HEK293T (cell line): ENCODE measurements at regions not wholly inside any gene's neighbourhood (a gene's known extent, or its start where the extent isn't known, plus 50 kb on each side); places are given as distances from the start of the nearest gene placed in this dataset.
A peak's percentile ranks its signal among the peaks of the same experiment; 100 is the strongest.

ENCODE experiments used
- CTCF ChIA-PET: fragments of 350-600 bp; formaldehyde crosslinking; extraction: SDS; loops from one replicate; lab custom pipeline; 2021; ENCODE audit warnings: antibody characterized with exemption, inconsistent platforms; lab: Yijun Ruan, JAX
- POLR2A ChIA-PET: fragments of 350-600 bp; formaldehyde crosslinking; extraction: SDS; loops from one replicate; lab custom pipeline; 2020; ENCODE audit warnings: antibody characterized with exemption, inconsistent platforms; lab: Yijun Ruan, JAX
- DNase-seq: peaks from one replicate; pipeline ENCODE4 v3.0.0; 2012; ENCODE audit warnings: mixed read lengths; ENCODE audit errors: extremely low spot score
- ARNT ChIP-seq: fragments of 450-650 bp; IDR thresholded peaks from 2 replicates; pipeline ENCODE4 v1.6.1; 2017; ENCODE audit warnings: mild to moderate bottlenecking
- BHLHE40 ChIP-seq: fragments of 450-650 bp; IDR thresholded peaks from 2 replicates; pipeline ENCODE4 v1.6.1; 2016; ENCODE audit warnings: mild to moderate bottlenecking, moderate library complexity, borderline replicate concordance
- CTBP1 ChIP-seq: fragments of 450-650 bp; IDR thresholded peaks from 2 replicates; pipeline ENCODE4 v1.6.1; 2016; ENCODE audit warnings: borderline replicate concordance
- ELF4 ChIP-seq: fragments of 450-650 bp; IDR thresholded peaks from 2 replicates; pipeline ENCODE4 v1.6.1; 2017; ENCODE audit warnings: antibody characterized with exemption
- FOXA1 ChIP-seq: fragments of 450-650 bp; IDR thresholded peaks from 2 replicates; pipeline ENCODE4 v1.6.1; 2016; ENCODE audit warnings: mild to moderate bottlenecking
- FOXK2 ChIP-seq: fragments of 450-650 bp; IDR thresholded peaks from 2 replicates; pipeline ENCODE4 v1.6.1; 2016; ENCODE audit warnings: mild to moderate bottlenecking
- FOXM1 ChIP-seq: fragments of 450-650 bp; IDR thresholded peaks from 2 replicates; pipeline ENCODE4 v1.6.1; 2017; ENCODE audit warnings: mild to moderate bottlenecking, borderline replicate concordance
- HDGF ChIP-seq: fragments of 450-650 bp; IDR thresholded peaks from 2 replicates; pipeline ENCODE4 v1.6.1; 2017; ENCODE audit warnings: antibody characterized with exemption, borderline replicate concordance
- L3MBTL2 ChIP-seq: fragments of 450-650 bp; conservative IDR thresholded peaks from 2 replicates; pipeline ENCODE4 v1.6.1; 2016; ENCODE audit warnings: mild to moderate bottlenecking
- LEF1 ChIP-seq: fragments of 450-650 bp; IDR thresholded peaks from 2 replicates; pipeline ENCODE4 v1.6.1; 2017; ENCODE audit warnings: mild to moderate bottlenecking, borderline replicate concordance
- NFRKB ChIP-seq: fragments of 450-650 bp; IDR thresholded peaks from 2 replicates; pipeline ENCODE4 v1.6.1; 2016; ENCODE audit warnings: mild to moderate bottlenecking, moderate library complexity
- SP1 ChIP-seq: fragments of 450-650 bp; IDR thresholded peaks from 2 replicates; pipeline ENCODE4 v1.6.1; 2017
- SUZ12 ChIP-seq: fragments of 450-650 bp; IDR thresholded peaks from 2 replicates; pipeline ENCODE4 v1.6.1; 2016; ENCODE audit warnings: mild to moderate bottlenecking
- TARDBP ChIP-seq: fragments of 450-650 bp; IDR thresholded peaks from 2 replicates; pipeline ENCODE4 v1.6.1; 2016
- ZNF384 ChIP-seq: fragments of 450-650 bp; IDR thresholded peaks from 2 replicates; pipeline ENCODE4 v1.6.1; 2016
- TF ChIP-seq, protein P1 (sequence below): fragments of 450-650 bp; IDR thresholded peaks from 2 replicates; pipeline ENCODE4 v1.6.1; 2016

DNA sequence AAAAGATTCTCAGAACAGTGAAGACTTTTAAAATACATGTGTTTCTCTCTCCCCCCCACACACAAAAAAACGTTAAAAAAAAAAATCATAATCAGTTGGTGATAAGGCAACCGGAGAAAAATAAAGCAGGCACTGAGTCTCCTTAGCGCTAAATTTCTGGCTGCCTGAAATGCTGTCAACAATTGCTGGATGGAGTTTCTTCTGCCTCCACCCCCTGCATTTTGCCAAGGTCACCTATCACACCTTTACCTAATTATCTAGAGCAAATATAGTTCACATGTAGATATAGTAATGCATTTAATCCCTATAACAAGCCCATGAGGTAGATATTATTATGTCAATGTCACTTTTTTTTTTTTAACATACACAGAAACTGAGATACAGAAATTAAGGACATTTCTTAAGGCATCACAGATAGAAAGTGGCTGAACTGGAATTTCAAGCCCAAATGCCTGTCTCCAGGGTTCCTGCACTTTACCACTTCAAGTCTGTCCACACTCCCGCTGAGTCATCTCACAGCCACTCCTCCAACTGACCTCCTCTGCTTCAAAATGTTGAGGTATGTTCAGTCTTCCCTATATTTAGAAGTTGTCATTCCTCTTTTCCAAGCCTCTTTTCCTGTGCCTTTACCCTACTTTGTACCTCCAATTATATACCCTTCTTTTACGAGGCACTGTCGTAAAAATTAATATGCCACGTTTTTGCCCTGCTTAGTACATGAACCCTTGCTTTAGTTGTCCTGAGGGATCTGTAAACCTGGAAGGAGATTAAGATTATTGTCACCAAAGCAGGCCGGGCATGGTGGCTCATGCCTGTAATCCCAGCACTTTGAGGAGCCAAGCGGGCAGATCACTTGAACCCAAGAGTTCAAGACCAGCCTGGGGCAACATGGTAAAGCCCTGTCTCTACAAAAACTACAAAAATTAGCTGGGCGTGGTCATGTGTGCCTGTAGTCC, 72.8 kb upstream of the MPP7 start:
- ChIA-PET POLR2A (no interaction called here), CTCF (interaction anchor here (1.3 kb wide), 1 partner anchor 18 kb away, joined by 4 read pairs; no protein-coding TSS in a partner anchor)
- TF ChIP-seq NFRKB: no peak
- no peak for TF ChIP-seq ZNF384
- no peak for TF ChIP-seq LEF1
- TF ChIP-seq SUZ12: no peak
- TF ChIP-seq ELF4: no peak
- TF ChIP-seq TARDBP: no peak
- TF ChIP-seq, protein P1, sequence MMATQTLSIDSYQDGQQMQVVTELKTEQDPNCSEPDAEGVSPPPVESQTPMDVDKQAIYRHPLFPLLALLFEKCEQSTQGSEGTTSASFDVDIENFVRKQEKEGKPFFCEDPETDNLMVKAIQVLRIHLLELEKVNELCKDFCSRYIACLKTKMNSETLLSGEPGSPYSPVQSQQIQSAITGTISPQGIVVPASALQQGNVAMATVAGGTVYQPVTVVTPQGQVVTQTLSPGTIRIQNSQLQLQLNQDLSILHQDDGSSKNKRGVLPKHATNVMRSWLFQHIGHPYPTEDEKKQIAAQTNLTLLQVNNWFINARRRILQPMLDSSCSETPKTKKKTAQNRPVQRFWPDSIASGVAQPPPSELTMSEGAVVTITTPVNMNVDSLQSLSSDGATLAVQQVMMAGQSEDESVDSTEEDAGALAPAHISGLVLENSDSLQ: no peak
- no peak for TF ChIP-seq HDGF
- TF ChIP-seq L3MBTL2: no peak
- TF ChIP-seq FOXA1: no peak
- TF ChIP-seq FOXM1: no peak
- TF ChIP-seq SP1: no peak
- DNase-seq: peak; percentile 12

GRCh38 chr10:28378986-28379585, 76.2 kb upstream of the MPP7 start:
- POLR2A ChIA-PET: interaction anchor here (1.8 kb wide), 1 partner anchor 76 kb away, joined by 13 read pairs; the partner anchor contains the start of gene MPP7
- DNase-seq: no peak
- CTCF ChIA-PET: interaction anchor here (0.6 to 1.5 kb wide), 3 partner anchors 15 to 139 kb away, joined by 3 to 9 read pairs (median 7); no protein-coding TSS in a partner anchor
- no peak for TF ChIP-seq ARNT
- TF ChIP-seq CTBP1: no peak
- no peak for TF ChIP-seq LEF1
- TF ChIP-seq ELF4: no peak
- TF ChIP-seq NFRKB: no peak
- no peak for TF ChIP-seq BHLHE40
- no peak for TF ChIP-seq ZNF384
- TF ChIP-seq FOXM1: no peak
- no peak for TF ChIP-seq TARDBP
- TF ChIP-seq SUZ12: no peak
- TF ChIP-seq HDGF: no peak

- ChIA-PET CTCF (interaction anchor here (0.6 to 3.0 kb wide), 12 partner anchors 11 to 1010 kb away, joined by 3 to 24 read pairs (median 4); no protein-coding TSS in a partner anchor), POLR2A (interaction anchor here (0.6 to 1.0 kb wide), 2 partner anchors 80 to 153 kb away, joined by 3 to 4 read pairs; no protein-coding TSS in a partner anchor)
- TF ChIP-seq SUZ12 (no peak), FOXM1 (no peak)
- no peak for DNase-seq
Measured at GRCh38 chr10:28381466-28381865, 78.6 kb upstream of the MPP7 start.

GRCh38 chr10:28381903-28382347, 79.1 kb upstream of the MPP7 start:
- DNase-seq: peak; percentile 59
- TF ChIP-seq TARDBP (no peak), ZNF384 (0 out of 2 replicates have a peak, but pooled peaks have one; percentile 16)
- ChIA-PET CTCF (interaction anchor here (0.6 to 3.0 kb wide), 14 partner anchors 11 to 1011 kb away, joined by 3 to 24 read pairs (median 3); no protein-coding TSS in a partner anchor), POLR2A (interaction anchor here (1.0 kb wide), 2 partner anchors 79 to 80 kb away, joined by 3 read pairs; partner anchors contain the start of gene MPP7)

GRCh38 chr10:28382525-28383269, 79.8 kb upstream of the MPP7 start:
- CTCF ChIA-PET: interaction anchor here (0.9 to 3.0 kb wide), 7 partner anchors 10 to 707 kb away, joined by 3 to 24 read pairs (median 6); no protein-coding TSS in a partner anchor
- no peak for TF ChIP-seq CTBP1
- TF ChIP-seq BHLHE40: no peak
- TF ChIP-seq HDGF: no peak
- no peak for TF ChIP-seq SP1
- TF ChIP-seq FOXA1: no peak
- no peak for TF ChIP-seq NFRKB
- TF ChIP-seq FOXK2: no peak
- TF ChIP-seq, protein P1: no peak
- TF ChIP-seq ARNT: no peak
- no peak for TF ChIP-seq ZNF384
- no peak for TF ChIP-seq L3MBTL2
- no peak for TF ChIP-seq FOXM1
- TF ChIP-seq SUZ12: no peak
- no peak for TF ChIP-seq TARDBP
- TF ChIP-seq ELF4: no peak
- no peak for TF ChIP-seq LEF1
- POLR2A ChIA-PET: interaction anchor here (1.0 kb wide), 1 partner anchor 80 kb away, joined by 3 read pairs; the partner anchor contains the start of gene MPP7
- DNase-seq: no peak
